Fibroblast of lung (primary cell): ENCODE measurements at regions not wholly inside any gene's neighbourhood (a gene's known extent, or its start where the extent isn't known, plus 50 kb on each side); places are given as distances from the start of the nearest gene placed in this dataset.

Source experiments
- EZH2 ChIP-seq: IDR thresholded peaks from 2 replicates; pipeline ENCODE4 v1.5.1; 2012; ENCODE audit warnings: low read length, control low read depth, mild to moderate bottlenecking; ENCODE audit errors: missing control alignments
- TF ChIP-seq, protein P1 (sequence below), 2 donors: IDR thresholded peaks in 1 of 2; conservative IDR thresholded peaks in 1 of 2; 1 replicate in 1 of 2; 2 replicates in 1 of 2; pipeline ENCODE4 v1.5.1; 2011 to 2012; ENCODE audit warnings: low read length in 2 of 2, control low read depth in 1 of 2, inconsistent platforms in 1 of 2, low read depth in 1 of 2, mild to moderate bottlenecking in 1 of 2

DNA sequence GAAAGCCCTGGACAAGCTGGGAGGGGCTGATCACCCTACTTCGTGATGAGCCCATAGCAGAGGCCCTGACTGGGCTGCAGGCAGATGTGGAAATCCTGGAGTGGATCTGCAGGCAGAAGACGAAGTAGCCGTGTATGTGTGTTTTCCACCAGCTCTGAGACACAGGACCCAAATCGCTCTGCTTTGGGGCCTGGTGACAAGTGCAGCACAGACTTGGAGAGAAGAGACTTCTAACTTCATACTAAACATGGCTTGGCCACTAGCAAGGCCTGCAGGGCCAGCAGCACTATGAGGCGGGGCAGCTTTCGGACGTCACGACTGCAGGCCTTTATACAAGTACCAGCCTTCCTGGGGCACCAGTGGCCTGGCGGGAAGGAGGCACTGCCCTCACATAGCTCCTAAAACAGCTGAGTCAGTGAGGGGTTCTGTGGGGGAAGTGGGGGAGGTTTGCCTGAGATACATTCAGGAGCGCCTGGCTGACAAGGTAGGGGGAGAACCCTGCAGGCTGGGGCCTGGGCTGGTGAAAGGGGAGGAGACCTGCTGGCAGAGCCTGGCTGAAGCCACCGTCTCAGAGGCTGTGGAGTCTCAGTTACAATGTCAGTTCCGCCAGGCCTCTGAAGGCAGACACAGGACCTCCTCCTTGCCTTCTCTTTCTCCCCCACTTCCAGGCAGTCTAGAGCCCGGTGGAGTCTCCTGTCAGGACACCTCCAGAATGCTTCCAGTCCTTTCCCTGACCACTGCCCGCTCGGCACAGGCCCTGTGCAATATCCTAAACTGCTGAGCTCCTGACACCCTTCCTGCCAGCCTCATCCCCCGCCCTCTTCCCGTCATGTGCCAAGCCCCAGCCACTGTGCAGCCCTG is 73.4 kb downstream of the WSB1 start:
- TF ChIP-seq, protein P1, sequence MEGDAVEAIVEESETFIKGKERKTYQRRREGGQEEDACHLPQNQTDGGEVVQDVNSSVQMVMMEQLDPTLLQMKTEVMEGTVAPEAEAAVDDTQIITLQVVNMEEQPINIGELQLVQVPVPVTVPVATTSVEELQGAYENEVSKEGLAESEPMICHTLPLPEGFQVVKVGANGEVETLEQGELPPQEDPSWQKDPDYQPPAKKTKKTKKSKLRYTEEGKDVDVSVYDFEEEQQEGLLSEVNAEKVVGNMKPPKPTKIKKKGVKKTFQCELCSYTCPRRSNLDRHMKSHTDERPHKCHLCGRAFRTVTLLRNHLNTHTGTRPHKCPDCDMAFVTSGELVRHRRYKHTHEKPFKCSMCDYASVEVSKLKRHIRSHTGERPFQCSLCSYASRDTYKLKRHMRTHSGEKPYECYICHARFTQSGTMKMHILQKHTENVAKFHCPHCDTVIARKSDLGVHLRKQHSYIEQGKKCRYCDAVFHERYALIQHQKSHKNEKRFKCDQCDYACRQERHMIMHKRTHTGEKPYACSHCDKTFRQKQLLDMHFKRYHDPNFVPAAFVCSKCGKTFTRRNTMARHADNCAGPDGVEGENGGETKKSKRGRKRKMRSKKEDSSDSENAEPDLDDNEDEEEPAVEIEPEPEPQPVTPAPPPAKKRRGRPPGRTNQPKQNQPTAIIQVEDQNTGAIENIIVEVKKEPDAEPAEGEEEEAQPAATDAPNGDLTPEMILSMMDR (conservative IDR thresholded peaks at IDR 0.05 in 1 of 2, IDR thresholded peaks at IDR 0.05 in 1 of 2; ENCODE audit: low read depth in 1 of 2, low read length in 2 of 2) = no peak
- TF ChIP-seq EZH2 = no peak
